CD14-positive monocyte (primary cell): ENCODE measurements at regions not wholly inside any gene's neighbourhood (a gene's known extent, or its start where the extent isn't known, plus 50 kb on each side); places are given as distances from the start of the nearest gene placed in this dataset.
A peak's percentile ranks its signal among the peaks of the same experiment; 100 is the strongest.

Source experiments
- DNase-seq, 3 donors: peaks; one replicate each; pipeline ENCODE4 v3.0.0-alpha.2; 2011 to 2022
- H2AFZ ChIP-seq: 2 replicates; pipeline ENCODE4 v1.6.0; 2012; ENCODE audit warnings: mild to moderate bottlenecking, low read depth, low read length, inconsistent platforms; ENCODE audit not compliant: insufficient read depth, poor library complexity, severe bottlenecking
- H3K27ac ChIP-seq, 2 donors: 1 replicate in 1 of 2; 2 replicates in 1 of 2; pipeline ENCODE4 v1.5.1; 2012 to 2013; ENCODE audit warnings: low read length in 2 of 2, control low read depth in 1 of 2, inconsistent platforms in 1 of 2, low read depth in 1 of 2, mild to moderate bottlenecking in 1 of 2
- H3K27me3 ChIP-seq, 2 donors: one replicate each; pipeline versions ENCODE4 v1.6.0 to v1.6.1; 2011 to 2013; ENCODE audit warnings: low read length in 2 of 2; ENCODE audit not compliant: control insufficient read depth in 2 of 2, insufficient read depth in 2 of 2
- H3K36me3 ChIP-seq, 2 donors: replicated peaks in 1 of 2; 1 replicate in 1 of 2; 2 replicates in 1 of 2; pipeline versions ENCODE4 v1.5.1 to v1.6.1; 2012 to 2013; ENCODE audit warnings: low read length in 2 of 2, control low read depth in 1 of 2, inconsistent platforms in 1 of 2, mild to moderate bottlenecking in 1 of 2; ENCODE audit not compliant: insufficient read depth in 2 of 2, control insufficient read depth in 1 of 2
- H3K4me1 ChIP-seq, 2 donors: 1 replicate in 1 of 2; 2 replicates in 1 of 2; pipeline versions ENCODE4 v1.5.1 to v1.6.1; 2012 to 2013; ENCODE audit warnings: low read length in 2 of 2, control low read depth in 1 of 2, inconsistent platforms in 1 of 2, mild to moderate bottlenecking in 1 of 2, moderate library complexity in 1 of 2; ENCODE audit not compliant: insufficient read depth in 2 of 2, control insufficient read depth in 1 of 2
- H3K4me2 ChIP-seq: replicated peaks from 2 replicates; pipeline ENCODE3; 2012; ENCODE audit warnings: low read length, moderate library complexity, mild to moderate bottlenecking; ENCODE audit not compliant: poor library complexity, severe bottlenecking; ENCODE audit errors: extremely low read depth
- H3K4me3 ChIP-seq, 3 experiments: fragments of 200-600 bp in 1 of 3; sonication (generic) in 1 of 3; replicated peaks in 1 of 3; 1 replicate in 2 of 3; 2 replicates in 1 of 3; pipeline ENCODE4 v1.5.1; 2011 to 2013; ENCODE audit warnings: low read length in 3 of 3, mild to moderate bottlenecking in 3 of 3, control low read depth in 2 of 3, low read depth in 2 of 3, inconsistent platforms in 1 of 3, moderate library complexity in 1 of 3
- H3K79me2 ChIP-seq: 2 replicates; pipeline ENCODE4 v1.6.0; 2012; ENCODE audit warnings: mild to moderate bottlenecking, control low read depth, inconsistent platforms, low read length, moderate library complexity; ENCODE audit not compliant: insufficient read depth
- H3K9ac ChIP-seq: 2 replicates; pipeline ENCODE4 v1.6.0; 2017; ENCODE audit warnings: low read length, mild to moderate bottlenecking; ENCODE audit not compliant: insufficient read depth, poor library complexity, severe bottlenecking
- H3K9me3 ChIP-seq, 2 donors: replicated peaks in 1 of 2; 1 replicate in 1 of 2; 2 replicates in 1 of 2; pipeline versions ENCODE4 v1.5.1 to v1.6.1; 2012 to 2013; ENCODE audit warnings: low read length in 2 of 2, control low read depth in 1 of 2; ENCODE audit not compliant: control insufficient read depth in 1 of 2, insufficient read depth in 1 of 2
- H4K20me1 ChIP-seq: 2 replicates; pipeline ENCODE4 v1.6.0; 2012; ENCODE audit warnings: mild to moderate bottlenecking, low read length, control low read depth, moderate library complexity; ENCODE audit not compliant: insufficient read depth
- H3K27ac Mint-ChIP-seq, 7 donors: one replicate each; pipeline ENCODE4 v1.8.0; 2020; ENCODE audit warnings: mild to moderate bottlenecking in 7 of 7, mixed read lengths in 7 of 7, moderate library complexity in 6 of 7, inconsistent platforms in 2 of 7
- H3K27me3 Mint-ChIP-seq, 3 donors: one replicate each; pipeline ENCODE4 v1.8.0; 2021 to 2022; ENCODE audit warnings: low read depth in 3 of 3, mild to moderate bottlenecking in 3 of 3, mixed read lengths in 3 of 3, moderate library complexity in 3 of 3, inconsistent platforms in 1 of 3
- H3K36me3 Mint-ChIP-seq, 2 donors: one replicate each; pipeline ENCODE4 v1.8.0; 2020; ENCODE audit warnings: mixed read lengths in 2 of 2, inconsistent platforms in 1 of 2, mild to moderate bottlenecking in 1 of 2
- H3K4me1 Mint-ChIP-seq: one replicate; pipeline ENCODE4 v1.8.0; 2020; ENCODE audit warnings: mild to moderate bottlenecking, mixed read lengths
- H3K4me3 Mint-ChIP-seq, 2 donors: one replicate each; pipeline ENCODE4 v1.8.0; 2020; ENCODE audit warnings: mild to moderate bottlenecking in 2 of 2, mixed read lengths in 2 of 2, moderate library complexity in 1 of 2
- H3K9me3 Mint-ChIP-seq, 7 donors: one replicate each; pipeline ENCODE4 v1.8.0; 2020 to 2022; ENCODE audit warnings: mixed read lengths in 7 of 7, mild to moderate bottlenecking in 6 of 7, moderate library complexity in 6 of 7, inconsistent platforms in 2 of 7
- CTCF ChIP-seq: fragments of 200-600 bp; IDR thresholded peaks from one replicate; pipeline ENCODE4 v1.8.0; 2022; ENCODE audit warnings: antibody characterized with exemption, mild to moderate bottlenecking
- WGBS: methylation state at CpG from one replicate; pipeline ENCODE4 v1.1.5; 2013; ENCODE audit warnings: missing lambda C conversion rate; ENCODE audit not compliant: insufficient coverage; 5-methylcytosine and 5-hydroxymethylcytosine counted together
- intact Hi-C, 2 donors: fragments of 100-400 bp; cut with micrococcal nuclease; formaldehyde crosslinking; loops; one replicate each; pipeline versions ENCODE4 v1.15.0 to v1.15.1; 2023

DNA sequence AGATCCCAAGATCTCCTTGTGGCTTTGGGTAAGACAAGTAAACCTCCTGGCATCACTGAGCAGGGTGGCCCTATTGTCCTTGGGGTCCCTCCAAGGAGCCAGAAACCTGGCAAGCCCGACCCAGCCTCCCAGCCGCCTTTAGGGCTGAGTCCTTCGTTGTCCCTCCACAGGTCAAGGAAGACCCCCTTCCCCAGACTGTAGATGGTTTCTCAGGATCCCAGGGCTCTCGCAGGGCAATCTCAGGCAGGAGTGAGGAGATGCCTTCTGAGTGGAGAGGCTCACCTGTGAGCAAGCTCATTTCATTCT lies 71.6 kb upstream of the CSF3R start:
- Histone ChIP-seq H3K4me2 (no peak overlapping the region), H3K27ac (no peak overlapping the region), H3K27me3 (peaks cover 4% of the 10 kb centered on the region in 2 donors), H3K9ac (no peak overlapping the region), H4K20me1 (no peaks in the 10 kb centered on the region), H3K36me3 (no peaks in the 10 kb centered on the region), H3K79me2 (no peaks in the 10 kb centered on the region), H2AFZ (no peak overlapping the region), H3K9me3 (no peaks in the 10 kb centered on the region), H3K4me3 (no peak overlapping the region), H3K4me1 (no peaks in the 10 kb centered on the region)
- Mint-ChIP-seq H3K36me3 (no peaks in the 10 kb centered on the region), H3K9me3 (no peaks in the 10 kb centered on the region), H3K4me3 (no peak overlapping the region), H3K4me1 (peaks cover 8% of the 10 kb centered on the region), H3K27ac (no peak overlapping the region), H3K27me3 (peaks cover 17 to 29% (median 22%) of the 10 kb centered on the region in 3 donors)
- WGBS: 85% methylated on average over 2 of the region's 4 CpGs
- no peak for DNase-seq
- intact Hi-C loops: no loop called here
- TF ChIP-seq CTCF: no peak

DNA sequence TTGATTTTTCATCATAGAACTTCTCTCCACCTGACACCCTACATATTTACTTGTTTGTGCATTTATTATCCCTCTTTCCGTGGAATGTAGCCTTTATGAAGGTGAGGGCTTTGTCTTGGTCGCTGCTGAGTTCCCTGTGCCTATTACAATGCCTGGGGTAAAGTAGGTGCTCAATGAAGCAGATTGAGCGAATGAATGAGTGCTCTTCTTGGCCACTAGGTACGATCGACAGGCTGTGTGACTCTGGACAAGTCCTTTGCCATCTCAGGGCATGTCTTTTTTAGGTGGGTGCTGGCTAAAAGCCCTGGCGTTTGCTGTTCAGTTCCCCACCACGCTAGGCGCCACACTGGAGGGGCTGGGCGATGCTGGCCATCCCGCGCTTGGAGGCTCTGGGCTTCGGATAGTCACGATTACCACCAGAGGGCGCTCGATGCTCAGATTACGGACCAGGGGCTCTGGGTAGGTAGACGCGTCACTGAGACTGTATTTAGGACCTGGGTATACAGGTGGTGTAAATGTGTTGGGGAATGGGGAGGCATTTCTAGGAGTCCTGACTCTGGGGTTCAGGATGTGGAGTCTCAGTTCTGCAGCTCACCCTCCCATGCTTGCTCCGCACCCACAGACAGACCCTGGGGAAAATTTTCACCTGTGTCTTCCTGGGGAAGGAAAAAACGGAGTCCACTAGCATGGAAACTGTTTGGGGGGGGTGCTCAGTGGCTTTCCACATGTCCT lies 71.0 kb upstream of the CSF3R start:
- intact Hi-C loops: no loop called here
- H3K36me3 ChIP-seq: no peaks in the 10 kb centered on the region
- DNase-seq: peak; percentile 33 to 55 (median 48)
- H3K4me1 ChIP-seq: no peaks in the 10 kb centered on the region
- no peak overlapping the region for H3K27ac ChIP-seq
- Mint-ChIP-seq H3K4me3 (no peak overlapping the region), H3K36me3 (no peaks in the 10 kb centered on the region), H3K27me3 (peaks cover 17 to 32% (median 22%) of the 10 kb centered on the region in 3 donors), H3K27ac (no peak overlapping the region), H3K4me1 (peaks cover 12% of the 10 kb centered on the region), H3K9me3 (no peaks in the 10 kb centered on the region)
- no peak overlapping the region for H3K4me2 ChIP-seq
- peaks cover 4% of the 10 kb centered on the region in 2 donors for H3K27me3 ChIP-seq
- TF ChIP-seq CTCF: peak; percentile 81
- WGBS: 20% methylated on average over 16 of the region's 20 CpGs
- H3K9me3 ChIP-seq: no peaks in the 10 kb centered on the region
- no peak overlapping the region for H2AFZ ChIP-seq
- H3K9ac ChIP-seq: no peak overlapping the region
- H3K79me2 ChIP-seq: no peaks in the 10 kb centered on the region
- H4K20me1 ChIP-seq: no peaks in the 10 kb centered on the region
- no peak overlapping the region for H3K4me3 ChIP-seq
